DOHH2 (cell line): ENCODE measurements at regions not wholly inside any gene's neighbourhood (a gene's known extent, or its start where the extent isn't known, plus 50 kb on each side); places are given as distances from the start of the nearest gene placed in this dataset.

Experiments used
- H3F3A ChIP-seq: fragments of 200-600 bp; sonication (generic), shearing (Covaris generic); 2 replicates; pipeline ENCODE4 v1.6.0; 2016; ENCODE audit warnings: antibody characterized with exemption, mild to moderate bottlenecking; ENCODE audit not compliant: control insufficient read depth, insufficient read depth
- H3K27ac ChIP-seq: fragments of 200-600 bp; sonication (generic); 2 replicates; pipeline ENCODE4 v1.5.1; 2014; ENCODE audit warnings: low read depth, mild to moderate bottlenecking, low read length, moderate library complexity
- H3K27me3 ChIP-seq: fragments of 200-600 bp; sonication (generic); 2 replicates; pipeline ENCODE4 v1.6.1; 2014; ENCODE audit warnings: mild to moderate bottlenecking, low read length, mixed read lengths; ENCODE audit not compliant: control insufficient read depth
- H3K36me3 ChIP-seq: fragments of 200-600 bp; sonication (generic); 2 replicates; pipeline ENCODE4 v1.6.1; 2014; ENCODE audit warnings: mild to moderate bottlenecking, low read length, moderate library complexity, mixed read lengths; ENCODE audit not compliant: control insufficient read depth
- H3K4me1 ChIP-seq: fragments of 200-600 bp; sonication (generic); 2 replicates; pipeline ENCODE4 v1.6.1; 2014; ENCODE audit warnings: mild to moderate bottlenecking, low read length, mixed read lengths; ENCODE audit not compliant: control insufficient read depth
- H3K4me2 ChIP-seq: fragments of 200-600 bp; sonication (generic); 2 replicates; pipeline ENCODE4 v1.6.0; 2014; ENCODE audit warnings: mild to moderate bottlenecking, low read length, moderate library complexity
- H3K4me3 ChIP-seq: fragments of 200-600 bp; sonication (generic); 2 replicates; pipeline ENCODE4 v1.5.1; 2014; ENCODE audit warnings: mild to moderate bottlenecking, low read length, mixed read lengths
- H3K79me2 ChIP-seq: fragments of 200-600 bp; sonication (generic); 2 replicates; pipeline ENCODE4 v1.6.1; 2014; ENCODE audit warnings: mild to moderate bottlenecking, low read length, mixed read lengths; ENCODE audit not compliant: control insufficient read depth
- H3K9me2 ChIP-seq: fragments of 200-600 bp; sonication (generic); replicated peaks from 2 replicates; pipeline ENCODE4 v1.6.1; 2014; ENCODE audit warnings: mild to moderate bottlenecking, low read length, mixed read lengths; ENCODE audit not compliant: control insufficient read depth
- H3K9me3 ChIP-seq: fragments of 200-600 bp; sonication (generic); 2 replicates; pipeline ENCODE4 v1.6.1; 2014; ENCODE audit warnings: antibody characterized with exemption, low read length, mixed read lengths; ENCODE audit not compliant: control insufficient read depth, insufficient read depth
- H4K20me1 ChIP-seq: fragments of 200-600 bp; sonication (generic); 2 replicates; pipeline ENCODE4 v1.6.0; 2014; ENCODE audit warnings: low read depth, mild to moderate bottlenecking, antibody characterized with exemption, low read length, moderate library complexity; ENCODE audit not compliant: control insufficient read depth, insufficient read depth
- CTCF ChIP-seq: fragments of 200-600 bp; sonication (generic); IDR thresholded peaks from one replicate; pipeline ENCODE4 v1.5.1; 2014; ENCODE audit warnings: antibody characterized with exemption, mild to moderate bottlenecking, low read depth, low read length; ENCODE audit not compliant: poor library complexity, severe bottlenecking
- EZH2phosphoT487 ChIP-seq: fragments of 200-600 bp; sonication (generic); IDR thresholded peaks from 2 replicates; pipeline ENCODE4 v1.6.1; 2017; ENCODE audit warnings: borderline replicate concordance, mild to moderate bottlenecking, antibody characterized with exemption, low read length, moderate library complexity, mixed read lengths

- no peaks in the 10 kb centered on the region for H3K27me3 ChIP-seq
- peak overlapping the region; percentile 92 for H3K4me2 ChIP-seq
Measured at GRCh38 chr6:28782113-28782673, 141.6 kb downstream of the TRIM27 start.

GRCh38 chr6:28785962-28786679, 137.7 kb downstream of the TRIM27 start:
- H3K4me3 ChIP-seq = no peak overlapping the region
- H4K20me1 ChIP-seq = no peaks in the 10 kb centered on the region
- H3K36me3 ChIP-seq = no peaks in the 10 kb centered on the region
- H3K79me2 ChIP-seq = no peaks in the 10 kb centered on the region
- H3K4me2 ChIP-seq = no peak overlapping the region
- TF ChIP-seq CTCF = no peak
- no peak for TF ChIP-seq EZH2phosphoT487
- peaks cover 11% of the 10 kb centered on the region for H3F3A ChIP-seq
- no peaks in the 10 kb centered on the region for H3K27me3 ChIP-seq
- no peaks in the 10 kb centered on the region for H3K9me2 ChIP-seq
- no peaks in the 10 kb centered on the region for H3K9me3 ChIP-seq
- H3K27ac ChIP-seq = no peak overlapping the region
- peaks cover 48% of the 10 kb centered on the region for H3K4me1 ChIP-seq

More at GRCh38 chr6:28782113-28782673, 141.6 kb downstream of the TRIM27 start:
- H4K20me1 ChIP-seq = no peaks in the 10 kb centered on the region
- H3K4me3 ChIP-seq = peak overlapping the region; percentile 70
- H3K4me1 ChIP-seq = peaks cover 62% of the 10 kb centered on the region
- H3K9me3 ChIP-seq = no peaks in the 10 kb centered on the region
- peaks cover 17% of the 10 kb centered on the region for H3F3A ChIP-seq
- H3K36me3 ChIP-seq = no peaks in the 10 kb centered on the region
- no peaks in the 10 kb centered on the region for H3K9me2 ChIP-seq
- no peaks in the 10 kb centered on the region for H3K79me2 ChIP-seq
- peak overlapping the region; percentile 95 for H3K27ac ChIP-seq
- TF ChIP-seq CTCF = no peak
- TF ChIP-seq EZH2phosphoT487 = no peak

DNA sequence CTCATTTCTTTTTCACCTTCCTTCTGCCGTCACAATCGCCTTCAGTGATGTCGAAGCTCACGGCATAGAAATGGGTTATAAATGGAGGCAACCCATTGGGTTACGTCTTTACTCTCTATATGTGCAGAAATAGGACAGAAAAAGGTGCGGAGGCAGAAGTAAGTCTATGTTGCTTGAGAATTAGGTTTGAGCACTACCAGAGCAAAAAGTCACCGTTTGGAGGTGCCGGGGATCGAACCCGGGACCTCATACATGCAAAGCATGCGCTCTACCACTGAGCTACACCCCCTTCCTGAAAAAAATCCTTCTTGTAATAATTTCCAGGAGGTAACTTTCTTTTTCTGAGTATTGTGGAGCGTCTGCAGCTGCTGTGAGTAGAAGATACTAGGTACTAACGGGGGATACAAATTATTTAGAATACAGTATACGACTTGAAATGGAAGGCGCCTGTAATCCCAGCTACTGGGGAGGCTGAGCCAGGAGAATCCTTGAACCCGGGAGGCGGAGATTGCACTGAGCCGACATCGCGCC, 134.2 kb downstream of the TRIM27 start:
- H3K4me3 ChIP-seq = peak overlapping the region; percentile 24
- no peaks in the 10 kb centered on the region for H4K20me1 ChIP-seq
- H3K4me1 ChIP-seq = peaks cover 24% of the 10 kb centered on the region
- H3K27ac ChIP-seq = no peak overlapping the region
- H3K9me2 ChIP-seq = no peaks in the 10 kb centered on the region
- no peaks in the 10 kb centered on the region for H3K27me3 ChIP-seq
- no peaks in the 10 kb centered on the region for H3K9me3 ChIP-seq
- no peaks in the 10 kb centered on the region for H3K36me3 ChIP-seq
- peak overlapping the region; percentile 49 for H3K4me2 ChIP-seq
- TF ChIP-seq EZH2phosphoT487 = no peak
- TF ChIP-seq CTCF = no peak
- H3K79me2 ChIP-seq = no peaks in the 10 kb centered on the region
- H3F3A ChIP-seq = no peaks in the 10 kb centered on the region; the same call in 1 of the 2 replicates
